D721Med (cell line): ENCODE measurements at regions not wholly inside any gene's neighbourhood (a gene's known extent, or its start where the extent isn't known, plus 50 kb on each side); places are given as distances from the start of the nearest gene placed in this dataset.
"Not testable (repeated sequence)": the region's sequence is repeated elsewhere in the genome, so short reads cannot be mapped to it uniquely, and the experiment has no call there.

ENCODE experiments used
- DNase-seq: peaks from one replicate; pipeline ENCODE4 v3.0.0; 2011; ENCODE audit warnings: low spot score; ENCODE audit not compliant: insufficient read length
- FAIRE-seq: peaks from 2 replicates; lab custom pipeline; 2011; peaks lifted over from hg19 to GRCh38; lab: Jason Lieb, UNC
- TF ChIP-seq, protein P1 (sequence below): IDR thresholded peaks from 2 replicates; pipeline ENCODE4 v1.5.1; 2012; ENCODE audit warnings: mild to moderate bottlenecking, control low read depth; ENCODE audit not compliant: insufficient read depth; ENCODE audit errors: missing control alignments

DNA sequence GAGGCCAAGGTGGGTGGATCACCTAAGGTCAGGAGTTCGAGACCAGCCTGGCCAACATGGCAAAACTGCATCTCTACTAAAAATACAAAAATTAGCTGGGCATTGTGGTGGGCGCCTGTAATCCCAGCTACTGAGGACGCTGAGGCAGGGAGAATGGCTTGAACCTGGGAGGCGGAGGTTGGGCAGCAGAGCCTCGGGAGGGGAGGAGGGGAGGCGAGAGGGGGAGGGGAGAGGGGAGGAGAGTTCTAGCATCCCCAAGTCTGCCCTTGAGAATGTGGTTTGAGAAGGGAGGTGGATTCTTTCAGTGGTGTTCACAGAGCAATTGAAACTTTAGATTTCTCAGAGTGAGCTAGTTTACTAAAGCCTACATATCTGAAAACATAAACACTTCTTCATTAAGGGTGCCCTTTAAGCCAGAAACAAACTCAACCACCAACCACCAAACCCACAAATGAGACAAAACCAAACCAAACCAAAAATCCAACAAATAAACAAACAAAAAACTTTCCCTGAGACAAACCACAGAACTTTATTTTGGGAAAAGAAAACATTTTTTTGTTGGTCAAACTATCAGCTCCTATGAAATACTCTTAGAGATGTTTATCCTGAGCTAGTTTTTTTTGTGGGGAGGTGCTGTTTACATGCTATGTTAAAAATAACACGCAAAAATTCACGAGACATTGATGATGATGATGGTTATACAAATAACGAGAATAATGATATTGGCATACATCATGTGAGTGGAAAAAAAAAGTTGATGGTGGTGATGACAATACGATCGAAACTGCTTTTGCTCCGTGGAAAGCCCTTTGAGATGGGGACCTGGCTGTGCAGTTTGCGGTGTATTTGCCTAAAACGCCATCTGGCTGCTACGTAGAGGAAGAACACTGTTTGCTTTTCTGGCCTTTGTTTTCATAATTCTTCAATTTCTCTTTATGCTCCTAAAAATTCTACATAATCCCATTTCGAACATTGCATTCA lies 98.2 kb upstream of the PRKX start:
- DNase-seq (no peak), FAIRE-seq (peak; percentile 6)
- TF ChIP-seq, protein P1, sequence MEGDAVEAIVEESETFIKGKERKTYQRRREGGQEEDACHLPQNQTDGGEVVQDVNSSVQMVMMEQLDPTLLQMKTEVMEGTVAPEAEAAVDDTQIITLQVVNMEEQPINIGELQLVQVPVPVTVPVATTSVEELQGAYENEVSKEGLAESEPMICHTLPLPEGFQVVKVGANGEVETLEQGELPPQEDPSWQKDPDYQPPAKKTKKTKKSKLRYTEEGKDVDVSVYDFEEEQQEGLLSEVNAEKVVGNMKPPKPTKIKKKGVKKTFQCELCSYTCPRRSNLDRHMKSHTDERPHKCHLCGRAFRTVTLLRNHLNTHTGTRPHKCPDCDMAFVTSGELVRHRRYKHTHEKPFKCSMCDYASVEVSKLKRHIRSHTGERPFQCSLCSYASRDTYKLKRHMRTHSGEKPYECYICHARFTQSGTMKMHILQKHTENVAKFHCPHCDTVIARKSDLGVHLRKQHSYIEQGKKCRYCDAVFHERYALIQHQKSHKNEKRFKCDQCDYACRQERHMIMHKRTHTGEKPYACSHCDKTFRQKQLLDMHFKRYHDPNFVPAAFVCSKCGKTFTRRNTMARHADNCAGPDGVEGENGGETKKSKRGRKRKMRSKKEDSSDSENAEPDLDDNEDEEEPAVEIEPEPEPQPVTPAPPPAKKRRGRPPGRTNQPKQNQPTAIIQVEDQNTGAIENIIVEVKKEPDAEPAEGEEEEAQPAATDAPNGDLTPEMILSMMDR: peak; percentile 58

DNA sequence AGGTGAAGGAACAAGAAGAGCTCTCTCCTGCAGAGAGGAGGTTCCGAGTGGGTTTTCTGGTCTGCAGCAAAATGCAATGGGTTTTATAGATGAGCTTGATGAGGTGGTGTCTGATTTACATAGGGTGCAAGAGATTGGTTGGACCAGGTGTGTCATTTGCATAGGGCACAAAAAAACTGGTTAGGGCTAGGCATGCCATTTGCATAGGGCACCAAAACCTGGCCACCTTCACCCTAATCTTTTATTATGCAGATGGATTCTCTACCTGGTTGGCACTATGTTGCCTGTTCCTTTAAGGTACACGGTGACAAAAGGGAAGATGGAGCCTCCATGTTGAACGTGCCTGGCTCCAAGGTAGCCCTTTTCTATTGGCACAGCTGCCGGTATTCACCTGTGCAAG lies 94.5 kb upstream of the PRKX start:
- DNase-seq: no peak
- TF ChIP-seq, protein P1: no peak
- no peak for FAIRE-seq

DNA sequence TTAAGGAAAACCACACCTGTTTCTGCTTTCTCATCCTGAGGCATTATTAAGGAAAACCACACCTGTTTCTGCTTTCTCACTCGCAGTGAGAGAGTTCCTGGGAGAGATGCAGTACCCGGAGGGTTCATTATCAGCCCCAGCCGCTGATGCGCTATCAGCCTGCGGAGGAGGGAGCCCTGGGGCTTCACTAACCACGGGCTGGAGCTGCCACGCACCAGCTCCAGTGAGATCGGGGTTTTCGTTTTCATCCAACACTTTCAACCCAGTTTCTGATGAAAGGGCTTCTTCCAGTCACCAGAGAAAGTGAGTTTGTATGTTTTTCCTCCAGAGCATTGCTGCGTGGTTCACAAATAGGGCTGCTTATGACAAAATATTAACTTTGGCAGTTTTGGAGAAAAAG lies 93.2 kb upstream of the PRKX start:
- DNase-seq: no peak
- no peak for FAIRE-seq
- TF ChIP-seq, protein P1: no peak

DNA sequence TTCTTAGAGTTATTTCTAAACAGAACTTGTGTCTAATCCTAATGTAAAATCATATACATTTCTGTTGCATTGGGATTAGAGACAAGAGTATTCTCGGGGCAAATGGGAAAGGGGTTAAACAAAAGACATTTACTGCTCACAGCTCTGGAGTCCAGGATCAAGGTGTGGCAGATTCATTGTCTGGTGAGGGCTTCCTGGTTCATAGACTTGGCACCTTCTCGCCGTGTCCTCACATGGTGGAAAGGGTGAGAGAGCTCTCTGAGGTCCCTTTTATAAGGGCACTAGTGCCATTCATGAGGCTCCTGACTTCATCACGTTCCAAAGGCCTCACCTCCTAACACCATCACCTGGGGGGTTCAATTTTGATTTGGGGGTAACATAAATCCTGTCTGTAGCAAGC lies 90.3 kb upstream of the PRKX start:
- no peak for FAIRE-seq
- no peak for DNase-seq
- TF ChIP-seq, protein P1: no peak

DNA sequence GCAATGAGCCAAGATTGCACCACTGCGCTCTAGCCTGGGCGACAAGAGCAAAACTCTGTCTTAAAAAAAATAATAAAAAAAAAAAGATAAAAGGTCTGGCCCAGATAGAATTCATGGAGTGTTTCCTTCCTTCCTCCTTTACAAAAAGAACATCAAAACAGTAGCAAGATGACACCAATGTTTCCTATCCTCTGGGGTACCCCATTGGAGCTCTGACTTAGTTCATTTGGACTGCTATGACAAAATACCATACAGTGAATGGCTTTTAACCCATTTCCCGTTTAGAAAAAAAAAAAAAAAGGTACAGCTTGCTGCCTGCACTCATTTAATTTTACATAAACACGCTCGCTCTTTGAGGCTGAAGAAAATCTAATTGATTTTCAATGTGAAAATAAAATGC lies 89.9 kb upstream of the PRKX start:
- DNase-seq: no peak
- TF ChIP-seq, protein P1: no peak
- FAIRE-seq: no peak

DNA sequence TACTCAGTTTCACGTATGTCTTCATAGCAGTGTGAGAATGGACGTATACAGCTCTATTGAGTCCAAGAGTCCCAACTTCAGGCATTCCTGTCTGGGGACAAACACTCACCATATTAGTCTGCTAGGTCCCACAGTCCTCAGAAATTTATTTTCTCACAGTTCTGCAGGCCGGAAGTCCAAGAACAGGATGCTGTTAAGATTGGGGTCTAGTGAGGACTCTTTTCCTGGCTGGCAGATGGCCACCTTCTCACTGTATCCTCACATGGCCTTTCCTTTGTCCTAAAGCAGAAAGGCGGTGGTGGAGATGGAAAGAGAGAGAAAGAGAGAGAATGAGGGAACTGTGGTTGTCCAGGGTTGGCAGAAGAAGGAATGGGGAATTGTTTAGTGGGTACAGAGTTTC lies 82.0 kb upstream of the PRKX start:
- DNase-seq, FAIRE-seq: not testable (repeated sequence)

DNA sequence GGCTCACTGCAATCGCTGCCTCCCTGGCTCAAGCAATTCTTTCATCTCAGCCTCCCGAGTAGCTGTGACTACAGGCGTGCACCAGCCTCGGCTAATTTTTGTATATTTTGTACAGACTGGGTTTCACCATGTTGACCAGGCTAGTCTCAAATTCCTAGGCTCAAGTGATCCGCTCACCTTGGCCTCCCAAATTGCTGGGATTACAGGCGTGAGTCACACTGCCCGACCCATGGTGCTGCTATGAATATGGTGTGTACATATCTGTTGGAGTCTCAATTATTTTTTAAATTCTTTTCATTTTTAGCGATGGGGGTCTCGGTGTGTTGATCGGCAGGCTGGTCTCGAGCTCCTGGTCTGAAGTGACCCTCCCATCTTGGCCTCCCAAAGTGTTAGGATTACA lies 78.0 kb upstream of the PRKX start:
- TF ChIP-seq, protein P1: no peak
- FAIRE-seq: no peak

More for the DNA sequence above, 78.0 kb upstream of the PRKX start:
- no peak for DNase-seq
